HG02798 (cell line): ENCODE measurements at regions not wholly inside any gene's neighbourhood (a gene's known extent, or its start where the extent isn't known, plus 50 kb on each side); places are given as distances from the start of the nearest gene placed in this dataset.

ENCODE experiments used
- ATAC-seq: cut with Tn5 transposase; IDR thresholded peaks from one replicate; pipeline ENCODE4 v1.9.1; 2021; ENCODE audit warnings: mild to moderate bottlenecking; ENCODE audit not compliant: unreplicated experiment, poor library complexity

- no peak for ATAC-seq
Measured at GRCh38 chr15:47496343-47497185, 220.7 kb upstream of the SEMA6D start.

GRCh38 chr15:47500842-47501241 lies 216.5 kb upstream of the SEMA6D start:
- no peak for ATAC-seq

DNA sequence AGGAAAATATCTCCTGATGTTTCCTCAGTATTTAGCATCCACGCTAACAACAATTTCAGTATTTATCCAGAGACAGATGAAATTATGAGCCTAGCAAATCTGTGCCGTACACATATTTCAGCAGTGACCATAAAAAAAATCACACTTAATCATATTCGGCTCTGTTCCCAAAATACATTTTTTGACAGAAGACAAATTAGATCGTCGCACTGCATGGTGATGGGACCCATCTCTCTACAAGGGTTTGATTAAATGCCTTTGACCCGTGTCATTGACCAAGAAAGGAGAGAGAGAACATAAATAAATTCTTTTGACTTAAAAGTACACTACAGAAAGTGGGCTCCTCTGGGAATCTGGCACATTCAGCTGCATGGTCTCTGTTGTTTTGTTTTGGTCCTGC lies 215.3 kb upstream of the SEMA6D start:
- ATAC-seq, result no peak

GRCh38 chr15:47503876-47504275 lies 213.4 kb upstream of the SEMA6D start:
- ATAC-seq, result no peak

DNA sequence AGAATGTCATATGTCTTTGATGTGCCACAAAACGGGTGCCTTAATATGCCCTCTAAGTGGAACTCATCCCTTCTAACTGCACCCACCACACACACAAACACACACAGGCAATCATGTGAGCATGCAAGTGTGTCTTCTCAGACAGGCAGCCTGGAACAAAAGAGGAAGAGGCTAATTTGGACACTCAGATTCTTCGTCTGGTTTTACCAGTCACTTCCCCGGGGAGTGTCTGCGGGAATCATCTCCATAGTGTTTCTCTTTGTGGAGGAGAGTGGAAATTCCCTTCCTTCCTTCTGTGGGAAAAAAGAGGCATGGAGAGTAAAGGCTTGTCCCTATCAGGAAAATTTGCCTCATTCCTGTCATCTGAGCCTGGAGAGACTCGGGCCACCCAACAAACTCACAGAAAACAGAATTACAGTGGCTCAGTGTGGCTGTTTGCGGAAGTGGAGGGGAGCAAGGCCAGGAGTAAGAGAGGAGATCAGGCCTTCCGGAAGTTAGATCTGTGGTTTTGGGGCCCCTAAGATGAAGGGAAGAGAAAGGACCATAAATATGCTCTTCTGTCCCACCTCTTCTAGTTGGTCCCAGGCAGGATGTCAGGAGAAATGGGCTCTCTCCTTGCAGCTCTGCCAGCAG lies 212.6 kb upstream of the SEMA6D start:
- no peak for ATAC-seq

DNA sequence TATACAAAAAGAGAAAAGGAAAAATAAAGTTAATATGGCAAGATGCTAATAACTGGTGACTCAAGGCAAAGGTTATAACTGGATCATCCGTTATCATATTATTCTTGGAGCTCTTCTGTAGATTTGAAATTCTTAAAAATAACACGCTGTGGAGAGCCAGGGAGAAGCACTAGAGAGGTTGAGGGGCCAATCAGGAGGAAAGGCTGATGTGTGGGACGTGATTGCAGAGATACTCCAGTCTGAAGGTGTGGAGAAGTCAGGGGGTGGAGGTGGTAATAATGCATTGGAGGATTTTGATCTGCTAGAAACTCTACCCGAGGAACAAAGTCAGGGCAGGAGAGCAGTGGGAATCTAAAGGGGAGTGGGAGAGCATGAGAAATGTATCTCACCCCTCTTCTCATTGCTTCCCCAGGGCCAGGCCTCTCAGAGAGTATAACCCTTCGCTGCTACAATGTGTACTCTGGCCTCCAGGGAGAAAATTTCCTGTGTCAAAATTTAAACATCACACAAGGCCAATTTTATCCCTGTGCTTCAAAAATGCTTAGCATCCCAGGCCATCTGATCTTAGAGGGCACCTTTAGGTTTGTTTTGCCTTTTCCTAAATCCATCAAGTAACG lies 211.5 kb upstream of the SEMA6D start:
- ATAC-seq, result no peak

- ATAC-seq, result no peak
Measured at GRCh38 chr15:47506329-47507100, 210.8 kb upstream of the SEMA6D start.

DNA sequence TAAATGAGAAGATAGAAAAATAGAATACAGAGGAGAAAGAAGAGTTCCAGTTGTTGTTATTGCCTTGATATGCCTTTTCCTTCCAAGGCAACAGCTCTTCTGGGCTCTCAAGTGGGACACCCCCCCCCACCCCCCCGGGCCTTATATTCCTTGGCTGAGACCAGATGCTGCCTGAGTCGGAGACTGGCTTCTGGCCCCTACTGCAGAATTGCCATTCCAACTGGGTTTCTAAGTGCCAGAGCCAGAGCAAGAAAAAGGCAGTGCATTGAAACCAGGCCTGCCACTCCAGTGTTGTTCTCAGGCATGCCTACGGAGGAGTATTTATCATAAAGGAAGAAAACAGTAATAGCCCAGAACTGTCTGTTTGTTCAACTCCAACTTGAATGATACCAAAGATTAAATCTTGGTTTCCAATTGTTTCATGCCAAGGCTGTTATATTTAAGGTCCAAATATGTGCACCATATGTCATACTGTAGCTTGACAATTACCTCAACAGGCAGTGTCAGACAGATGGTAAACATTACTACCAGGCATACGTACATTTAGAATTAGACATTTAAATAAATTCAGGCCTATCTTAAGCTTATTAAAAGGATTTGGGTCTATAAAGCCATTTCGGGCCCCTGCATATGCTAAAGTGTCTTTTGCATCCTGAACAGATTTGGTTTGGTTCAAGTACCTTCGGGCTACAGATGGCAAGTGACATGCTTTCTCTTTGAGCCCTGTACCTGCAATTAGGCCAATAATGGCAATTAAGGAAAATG lies 209.9 kb upstream of the SEMA6D start:
- ATAC-seq, result no peak

GRCh38 chr15:47511261-47511660 lies 206.0 kb upstream of the SEMA6D start:
- ATAC-seq, result no peak

GRCh38 chr15:47513471-47513870 lies 203.8 kb upstream of the SEMA6D start:
- no peak for ATAC-seq

DNA sequence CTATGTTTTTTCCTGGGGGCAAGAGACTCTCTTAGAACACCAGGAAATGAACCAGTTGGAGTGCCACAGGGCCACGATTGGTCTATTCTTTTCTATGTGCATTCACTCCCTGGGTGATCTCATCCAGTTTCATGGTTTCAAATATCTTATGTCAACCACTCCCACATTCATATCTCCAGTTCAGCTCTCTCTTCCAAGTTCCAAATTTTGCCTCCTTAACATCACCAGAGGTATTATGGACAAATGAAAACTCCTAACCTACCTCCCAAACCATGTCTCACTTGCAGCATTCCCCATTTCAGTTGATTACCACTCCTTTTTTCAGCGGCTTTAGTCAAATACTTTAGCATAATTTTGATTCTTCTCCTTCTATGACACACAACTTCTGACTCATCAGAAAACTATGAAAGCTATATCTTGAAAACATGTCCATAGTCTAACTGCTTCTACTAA lies 203.1 kb upstream of the SEMA6D start:
- ATAC-seq, result no peak

DNA sequence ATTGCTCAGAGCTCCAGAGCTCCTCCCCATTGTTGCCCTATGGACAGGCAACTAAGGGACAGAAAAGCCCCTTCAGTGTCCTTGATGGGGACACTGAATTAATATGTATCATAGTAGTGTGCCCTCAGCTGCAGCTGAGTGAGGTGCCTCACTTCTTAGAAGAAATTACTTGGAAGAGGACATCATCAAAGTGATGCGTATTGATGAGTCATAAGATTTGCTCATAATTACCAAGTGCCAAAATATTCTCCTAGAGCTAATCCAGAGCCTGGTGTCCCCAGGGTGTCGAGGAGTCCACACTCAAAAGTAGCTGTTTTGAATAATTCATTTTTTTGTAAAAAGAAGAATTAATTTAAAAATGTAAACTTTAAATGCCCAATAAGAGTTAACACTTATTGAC lies 200.7 kb upstream of the SEMA6D start:
- no peak for ATAC-seq

DNA sequence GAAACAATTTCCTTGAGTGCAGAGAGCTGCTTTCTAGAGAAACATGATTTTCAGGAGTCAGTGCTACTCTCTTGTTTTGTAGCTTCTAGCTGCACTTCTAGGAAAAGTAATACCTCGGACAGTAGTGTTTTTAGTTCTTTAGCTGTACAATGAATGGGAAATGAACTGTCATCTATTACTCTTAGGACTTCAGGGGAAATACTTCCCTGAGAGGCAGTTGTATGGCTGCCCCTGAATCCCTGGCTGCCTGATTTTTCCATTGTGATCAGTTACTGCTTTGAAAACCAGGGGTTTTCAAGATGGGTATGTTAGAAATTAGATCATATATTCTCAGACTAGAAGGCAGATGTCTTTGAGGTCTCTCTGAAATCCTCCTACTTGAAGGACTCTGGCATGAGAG lies 200.3 kb upstream of the SEMA6D start:
- ATAC-seq, result no peak

- no peak for ATAC-seq
Measured at GRCh38 chr15:47517737-47518136, 199.6 kb upstream of the SEMA6D start.

GRCh38 chr15:47523681-47524475 lies 193.4 kb upstream of the SEMA6D start:
- ATAC-seq, result no peak

DNA sequence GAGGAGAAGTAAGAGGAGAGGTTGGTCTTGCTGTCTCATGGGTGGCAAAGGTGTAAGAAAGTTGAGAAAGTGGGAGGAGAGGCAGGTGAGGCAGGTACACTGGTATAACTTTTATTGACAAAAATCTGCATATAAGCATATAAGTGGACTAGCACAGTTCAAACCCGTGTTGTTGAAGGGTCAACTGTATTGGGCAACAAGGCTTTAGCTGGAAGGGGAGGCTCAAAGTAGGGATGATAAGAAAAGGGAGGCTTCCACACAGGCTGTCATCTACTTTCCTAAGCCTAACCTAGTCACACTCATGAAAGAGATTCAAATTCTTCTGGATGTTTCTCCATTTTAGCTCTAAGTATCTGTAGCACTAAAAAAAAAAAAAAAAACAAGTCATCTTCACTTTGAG lies 188.1 kb upstream of the SEMA6D start:
- ATAC-seq, result no peak

DNA sequence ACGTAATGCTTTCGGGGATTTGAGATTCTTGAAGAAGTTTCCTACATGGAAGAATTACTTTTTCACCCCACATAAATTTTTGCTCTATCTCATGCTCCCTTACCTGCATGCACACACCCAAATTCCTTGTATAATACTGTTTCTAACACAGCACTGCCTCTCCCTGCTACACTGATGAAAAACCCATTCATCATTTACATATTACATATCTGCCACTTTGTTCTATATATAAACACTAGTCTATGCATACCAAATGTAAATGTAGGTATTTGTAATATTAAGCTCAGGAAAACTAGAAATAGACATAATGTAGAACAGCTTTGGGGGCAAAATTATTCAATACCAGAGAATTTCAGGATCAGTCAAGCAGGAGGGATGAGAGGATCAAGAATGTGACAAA lies 182.6 kb upstream of the SEMA6D start:
- no peak for ATAC-seq

- no peak for ATAC-seq
Measured at GRCh38 chr15:47541562-47541961, 175.7 kb upstream of the SEMA6D start.

DNA sequence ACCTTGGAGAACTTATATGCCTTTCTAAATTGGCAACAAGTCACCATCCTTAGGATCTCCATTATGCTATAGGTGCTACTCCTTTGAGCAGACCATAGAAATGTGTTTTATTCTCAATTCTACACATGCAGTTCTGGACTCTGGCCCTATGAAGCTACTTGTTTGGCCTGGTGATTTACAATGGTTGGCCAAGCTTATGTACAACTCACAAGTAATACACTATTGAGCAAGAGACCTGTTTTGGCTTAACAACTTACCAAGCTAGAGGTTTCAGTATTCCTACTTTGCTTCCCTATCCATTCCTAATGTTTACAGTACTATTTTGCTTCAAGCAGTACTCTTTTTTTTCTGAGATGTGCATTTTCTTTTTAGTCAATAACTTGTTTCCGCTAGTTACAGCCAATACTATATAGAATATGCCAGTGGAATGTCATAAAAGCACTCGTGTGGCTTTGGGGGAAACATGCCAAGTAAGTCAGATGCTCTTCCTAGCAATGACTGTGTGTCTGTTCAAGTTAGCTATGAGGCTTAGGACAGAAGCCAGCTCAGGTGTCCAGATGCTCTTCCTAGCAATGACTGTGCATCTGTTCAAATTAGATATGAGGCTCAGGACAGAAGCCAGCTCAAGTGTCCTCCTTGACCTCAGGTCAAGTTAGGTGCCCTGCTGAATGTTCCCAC lies 174.9 kb upstream of the SEMA6D start:
- no peak for ATAC-seq
